Sigmoid colon (tissue), 6 donors: ENCODE measurements at regions not wholly inside any gene's neighbourhood (a gene's known extent, or its start where the extent isn't known, plus 50 kb on each side); places are given as distances from the start of the nearest gene placed in this dataset.

Experiments
- DNase-seq: peaks from one replicate; pipeline ENCODE4 v3.0.0-alpha.2; 2019
- H3K27ac ChIP-seq, 4 donors: fragments of 200-600 bp; sonication (generic); one replicate each; pipeline ENCODE4 v1.5.1; 2016 to 2019; ENCODE audit warnings: mild to moderate bottlenecking in 1 of 4
- H3K27me3 ChIP-seq, 3 donors: fragments of 200-600 bp; sonication (generic); one replicate each; pipeline ENCODE4 v1.5.1; 2019; ENCODE audit warnings: mild to moderate bottlenecking in 1 of 3
- H3K36me3 ChIP-seq, 4 donors: fragments of 200-600 bp; sonication (generic); one replicate each; pipeline ENCODE4 v1.5.1; 2016 to 2019
- H3K4me1 ChIP-seq, 4 donors: fragments of 200-600 bp; sonication (generic); one replicate each; pipeline ENCODE4 v1.5.1; 2017 to 2019
- H3K4me3 ChIP-seq, 4 donors: fragments of 200-600 bp; sonication (generic); one replicate each; pipeline ENCODE4 v1.5.1; 2017 to 2019; ENCODE audit warnings: mild to moderate bottlenecking in 2 of 4, moderate library complexity in 1 of 4
- H3K9me3 ChIP-seq, 4 donors: fragments of 200-600 bp in 3 of 4; sonication (generic) in 3 of 4; one replicate each; pipeline versions ENCODE4 v1.5.1 to v1.6.1; 2013 to 2019
- CTCF ChIP-seq, 4 experiments: fragments of 450-650 bp in 3 of 4; fragments of 200-600 bp in 1 of 4; IDR thresholded peaks; one replicate each; pipeline ENCODE4 v1.5.1; 2016 to 2019; ENCODE audit warnings: antibody characterized with exemption in 4 of 4, mild to moderate bottlenecking in 3 of 4, moderate library complexity in 2 of 4
- EP300 ChIP-seq, 4 donors: sonication (generic); formaldehyde crosslinking; IDR thresholded peaks; one replicate each; pipeline ENCODE4 v1.6.1; 2017; ENCODE audit warnings: antibody characterized with exemption in 4 of 4
- POLR2A ChIP-seq, 2 donors: fragments of 450-650 bp; IDR thresholded peaks; one replicate each; pipeline ENCODE4 v1.6.1; 2016; ENCODE audit warnings: antibody characterized with exemption in 2 of 2, mild to moderate bottlenecking in 2 of 2, moderate library complexity in 2 of 2
- POLR2AphosphoS5 ChIP-seq, 4 donors: sonication (generic); formaldehyde crosslinking; IDR thresholded peaks; one replicate each; pipeline ENCODE4 v1.6.1; 2017; ENCODE audit warnings: antibody characterized with exemption in 4 of 4
- WGBS, 2 donors: extraction: QIAGEN DNeasy Blood & Tissue Kit; methylation state at CpG; one replicate each; pipeline ENCODE4 v1.1.7; 2013; 5-methylcytosine and 5-hydroxymethylcytosine counted together
- intact Hi-C: fragments of 100-400 bp; cut with DNase I; formaldehyde crosslinking; loops from one replicate; pipeline ENCODE4 v1.15.1; 2023
- donor health status: healthy with polysubstance abuse.
- donor health status: healthy.

- H3K4me3 ChIP-seq: no peak overlapping the region
- WGBS, 2 donors: 57 to 65% methylated on average over 5 of the region's 5 CpGs
- TF ChIP-seq CTCF (IDR thresholded peaks at IDR 0.05): no peak
- TF ChIP-seq EP300 (IDR thresholded peaks at IDR 0.05): no peak
- no peak for TF ChIP-seq POLR2AphosphoS5 (IDR thresholded peaks at IDR 0.05)
- no peak for TF ChIP-seq POLR2A (IDR thresholded peaks at IDR 0.05)
Measured at GRCh38 chr5:29800752-29801151, 1392.7 kb upstream of the CDH6 start.

GRCh38 chr5:29796013-29796412 is 1397.5 kb upstream of the CDH6 start:
- intact Hi-C loops: no loop called here

More at GRCh38 chr5:29800752-29801151, 1392.7 kb upstream of the CDH6 start:
- no peak for DNase-seq
- Histone ChIP-seq H3K27me3 (no peaks in the 10 kb centered on the region), H3K27ac (no peak overlapping the region), H3K9me3 (peaks cover 0 to 10% (median 0%) of the 10 kb centered on the region in 4 donors), H3K4me1 (no peaks in the 10 kb centered on the region), H3K36me3 (no peaks in the 10 kb centered on the region)
- intact Hi-C loops: no loop called here

GRCh38 chr5:29795096-29795652 is 1398.3 kb upstream of the CDH6 start:
- Histone ChIP-seq H3K4me1 (no peaks in the 10 kb centered on the region), H3K36me3 (no peaks in the 10 kb centered on the region), H3K9me3 (peaks cover 0 to 4% (median 0%) of the 10 kb centered on the region in 4 donors), H3K27me3 (no peaks in the 10 kb centered on the region), H3K27ac (no peak overlapping the region), H3K4me3 (no peak overlapping the region)
- 70 to 77% methylated on average over 2 of the region's 2 CpGs for WGBS, 2 donors
- intact Hi-C loops: no loop called here
- no peak for TF ChIP-seq POLR2AphosphoS5 (IDR thresholded peaks at IDR 0.05)
- no peak for TF ChIP-seq POLR2A (IDR thresholded peaks at IDR 0.05)
- no peak for TF ChIP-seq EP300 (IDR thresholded peaks at IDR 0.05)
- no peak for TF ChIP-seq CTCF (IDR thresholded peaks at IDR 0.05)
- DNase-seq: no peak

More at GRCh38 chr5:29796013-29796412, 1397.5 kb upstream of the CDH6 start:
- Histone ChIP-seq H3K4me3 (no peak overlapping the region), H3K9me3 (peaks cover 0 to 10% (median 0%) of the 10 kb centered on the region in 4 donors), H3K27me3 (no peaks in the 10 kb centered on the region), H3K4me1 (no peaks in the 10 kb centered on the region), H3K27ac (no peak overlapping the region), H3K36me3 (no peaks in the 10 kb centered on the region)
- WGBS, 2 donors: 61 to 73% methylated on average over 2 of the region's 2 CpGs
- no peak for TF ChIP-seq POLR2AphosphoS5 (IDR thresholded peaks at IDR 0.05)
- TF ChIP-seq EP300 (IDR thresholded peaks at IDR 0.05): no peak
- no peak for TF ChIP-seq CTCF (IDR thresholded peaks at IDR 0.05)
- no peak for TF ChIP-seq POLR2A (IDR thresholded peaks at IDR 0.05)
- no peak for DNase-seq

- no peak overlapping the region for H3K27ac ChIP-seq
- 66 to 77% methylated on average over 5 of the region's 5 CpGs for WGBS, 2 donors
- H3K4me3 ChIP-seq: no peak overlapping the region
- DNase-seq: no peak
- H3K27me3 ChIP-seq: no peaks in the 10 kb centered on the region
- no peaks in the 10 kb centered on the region for H3K36me3 ChIP-seq
- intact Hi-C loops: no loop called here
- TF ChIP-seq CTCF (IDR thresholded peaks at IDR 0.05) (no peak), POLR2AphosphoS5 (IDR thresholded peaks at IDR 0.05) (no peak), POLR2A (IDR thresholded peaks at IDR 0.05) (no peak), EP300 (IDR thresholded peaks at IDR 0.05) (no peak)
- H3K4me1 ChIP-seq: no peaks in the 10 kb centered on the region
- peaks cover 0 to 4% (median 0%) of the 10 kb centered on the region in 4 donors for H3K9me3 ChIP-seq
Measured at GRCh38 chr5:29794141-29794787, 1399.2 kb upstream of the CDH6 start.
